ENCODE measurements at regions not wholly inside any gene's neighbourhood (a gene's known extent, or its start where the extent isn't known, plus 50 kb on each side); places are given as distances from the start of the nearest gene placed in this dataset.

DNA sequence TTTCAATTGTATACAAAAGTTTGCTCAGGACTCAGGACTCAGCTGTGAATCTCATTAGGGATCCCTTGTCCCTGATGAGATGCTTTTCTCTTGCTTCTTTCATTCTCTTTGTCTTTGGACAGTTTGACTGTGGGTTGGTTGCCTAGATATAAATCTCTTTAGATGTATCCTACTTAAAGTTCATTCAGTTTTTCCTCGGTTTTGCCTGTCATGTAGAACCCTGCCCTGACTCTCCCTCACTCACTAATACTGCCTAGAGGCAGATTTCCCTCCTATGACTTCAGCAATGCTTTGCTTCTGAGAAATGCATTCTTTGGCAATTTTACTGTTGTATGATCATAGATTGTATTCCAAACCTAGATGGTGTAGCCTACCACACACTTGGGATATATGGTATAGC lies 421.4 kb upstream of the TCF4 start:
- no peak for TF ChIP-seq CTCF (IDR thresholded peaks at IDR 0.05)
- TF ChIP-seq POLR2AphosphoS5 (IDR thresholded peaks at IDR 0.05; ENCODE audit: low read depth, low read length) = no peak
- TF ChIP-seq REST (IDR thresholded peaks at IDR 0.05; ENCODE audit: insufficient read depth in 1 of 2, low read depth in 2 of 2, low read length in 1 of 2) = no peak

All from Panc1 (cell line).